ENCODE measurements at regions not wholly inside any gene's neighbourhood (a gene's known extent, or its start where the extent isn't known, plus 50 kb on each side); places are given as distances from the start of the nearest gene placed in this dataset.

GRCh38 chr7:119335405-119335804 is 937.6 kb upstream of the KCND2 start:
- Histone ChIP-seq H3K27me3 (replicated peaks in 2 of 5; ENCODE audit: control insufficient read depth in 4 of 5, insufficient read depth in 5 of 5, low read length in 4 of 5) (no peaks in the 10 kb centered on the region), H3K27ac (ENCODE audit: insufficient read depth in 1 of 2, low read depth in 1 of 2, low read length in 2 of 2, poor library complexity in 1 of 2, severe bottlenecking in 2 of 2) (no peak overlapping the region), H3K9me3 (ENCODE audit: control extremely low read depth in 1 of 5, control insufficient read depth in 4 of 5, insufficient read depth in 2 of 5, low read depth in 1 of 5, low read length in 4 of 5) (no peaks in the 10 kb centered on the region), H3K4me3 (ENCODE audit: control insufficient read depth in 1 of 7, extremely low read depth in 1 of 7, insufficient read depth in 4 of 7, low read depth in 2 of 7, low read length in 6 of 7) (no peak overlapping the region), H3K4me1 (ENCODE audit: control extremely low read depth in 1 of 4, control insufficient read depth in 4 of 4, insufficient read depth in 4 of 4, low read length in 3 of 4) (no peaks in the 10 kb centered on the region), H3K36me3 (ENCODE audit: control insufficient read depth in 4 of 4, insufficient read depth in 4 of 4, low read length in 3 of 4) (no peaks in the 10 kb centered on the region)
- POLR2A ChIA-PET: no interaction called here
- DNase-seq: no peak
- no CpG with 5 or more reads among the region's 2 CpGs for WGBS (ENCODE audit: insufficient coverage)
- CTCF ChIA-PET: no interaction called here

- no peaks in the 10 kb centered on the region for H3K9me3 ChIP-seq (ENCODE audit: control extremely low read depth in 1 of 5, control insufficient read depth in 4 of 5, insufficient read depth in 2 of 5, low read depth in 1 of 5, low read length in 4 of 5)
- H3K4me1 ChIP-seq (ENCODE audit: control extremely low read depth in 1 of 4, control insufficient read depth in 4 of 4, insufficient read depth in 4 of 4, low read length in 3 of 4): no peaks in the 10 kb centered on the region
- DNase-seq: no peak
- ChIA-PET CTCF (no interaction called here), POLR2A (no interaction called here)
- no peaks in the 10 kb centered on the region for H3K27me3 ChIP-seq (replicated peaks in 2 of 5; ENCODE audit: control insufficient read depth in 4 of 5, insufficient read depth in 5 of 5, low read length in 4 of 5)
- H3K4me3 ChIP-seq (ENCODE audit: control insufficient read depth in 1 of 7, extremely low read depth in 1 of 7, insufficient read depth in 4 of 7, low read depth in 2 of 7, low read length in 6 of 7): no peak overlapping the region
- WGBS (ENCODE audit: insufficient coverage): 100% methylated on average over 2 of the region's 5 CpGs
- H3K36me3 ChIP-seq (ENCODE audit: control insufficient read depth in 4 of 4, insufficient read depth in 4 of 4, low read length in 3 of 4): no peaks in the 10 kb centered on the region
- no peak overlapping the region for H3K27ac ChIP-seq (ENCODE audit: insufficient read depth in 1 of 2, low read depth in 1 of 2, low read length in 2 of 2, poor library complexity in 1 of 2, severe bottlenecking in 2 of 2)
These were observed 931.2 kb upstream of the KCND2 start for GRCh38 chr7:119341822-119342221.

GRCh38 chr7:119343289-119343688 is 929.7 kb upstream of the KCND2 start:
- ChIA-PET CTCF (no interaction called here), POLR2A (no interaction called here)
- H3K4me3 ChIP-seq (ENCODE audit: control insufficient read depth in 1 of 7, extremely low read depth in 1 of 7, insufficient read depth in 4 of 7, low read depth in 2 of 7, low read length in 6 of 7): no peak overlapping the region
- H3K4me1 ChIP-seq (ENCODE audit: control extremely low read depth in 1 of 4, control insufficient read depth in 4 of 4, insufficient read depth in 4 of 4, low read length in 3 of 4): no peaks in the 10 kb centered on the region
- no CpG with 5 or more reads among the region's 1 CpG for WGBS (ENCODE audit: insufficient coverage)
- H3K36me3 ChIP-seq (ENCODE audit: control insufficient read depth in 4 of 4, insufficient read depth in 4 of 4, low read length in 3 of 4): no peaks in the 10 kb centered on the region
- H3K9me3 ChIP-seq (ENCODE audit: control extremely low read depth in 1 of 5, control insufficient read depth in 4 of 5, insufficient read depth in 2 of 5, low read depth in 1 of 5, low read length in 4 of 5): no peaks in the 10 kb centered on the region
- H3K27ac ChIP-seq (ENCODE audit: insufficient read depth in 1 of 2, low read depth in 1 of 2, low read length in 2 of 2, poor library complexity in 1 of 2, severe bottlenecking in 2 of 2): no peak overlapping the region
- H3K27me3 ChIP-seq (replicated peaks in 2 of 5; ENCODE audit: control insufficient read depth in 4 of 5, insufficient read depth in 5 of 5, low read length in 4 of 5): no peaks in the 10 kb centered on the region
- no peak for DNase-seq

GRCh38 chr7:119344466-119344865 is 928.5 kb upstream of the KCND2 start:
- CTCF ChIA-PET: no interaction called here
- POLR2A ChIA-PET: no interaction called here
- no peak overlapping the region for H3K27ac ChIP-seq (ENCODE audit: insufficient read depth in 1 of 2, low read depth in 1 of 2, low read length in 2 of 2, poor library complexity in 1 of 2, severe bottlenecking in 2 of 2)
- H3K4me1 ChIP-seq (ENCODE audit: control extremely low read depth in 1 of 4, control insufficient read depth in 4 of 4, insufficient read depth in 4 of 4, low read length in 3 of 4): no peaks in the 10 kb centered on the region
- no peak overlapping the region for H3K4me3 ChIP-seq (ENCODE audit: control insufficient read depth in 1 of 7, extremely low read depth in 1 of 7, insufficient read depth in 4 of 7, low read depth in 2 of 7, low read length in 6 of 7)
- H3K27me3 ChIP-seq (replicated peaks in 2 of 5; ENCODE audit: control insufficient read depth in 4 of 5, insufficient read depth in 5 of 5, low read length in 4 of 5): no peaks in the 10 kb centered on the region
- no peaks in the 10 kb centered on the region for H3K9me3 ChIP-seq (ENCODE audit: control extremely low read depth in 1 of 5, control insufficient read depth in 4 of 5, insufficient read depth in 2 of 5, low read depth in 1 of 5, low read length in 4 of 5)
- WGBS (ENCODE audit: insufficient coverage): no CpG with 5 or more reads among the region's 2 CpGs
- no peak for DNase-seq
- no peaks in the 10 kb centered on the region for H3K36me3 ChIP-seq (ENCODE audit: control insufficient read depth in 4 of 4, insufficient read depth in 4 of 4, low read length in 3 of 4)

- POLR2A ChIA-PET: interaction anchor here (0.6 kb wide), 1 partner anchor 1687 kb away, joined by 3 read pairs; no protein-coding TSS in a partner anchor
These were observed 924.5 kb upstream of the KCND2 start for GRCh38 chr7:119348491-119348890.

GRCh38 chr7:119350334-119350733 is 922.6 kb upstream of the KCND2 start:
- H3K4me1 ChIP-seq (ENCODE audit: control extremely low read depth in 1 of 4, control insufficient read depth in 4 of 4, insufficient read depth in 4 of 4, low read length in 3 of 4): no peaks in the 10 kb centered on the region
- H3K27me3 ChIP-seq (replicated peaks in 2 of 5; ENCODE audit: control insufficient read depth in 4 of 5, insufficient read depth in 5 of 5, low read length in 4 of 5): no peaks in the 10 kb centered on the region
- H3K27ac ChIP-seq (ENCODE audit: insufficient read depth in 1 of 2, low read depth in 1 of 2, low read length in 2 of 2, poor library complexity in 1 of 2, severe bottlenecking in 2 of 2): no peak overlapping the region
- H3K36me3 ChIP-seq (ENCODE audit: control insufficient read depth in 4 of 4, insufficient read depth in 4 of 4, low read length in 3 of 4): no peaks in the 10 kb centered on the region
- POLR2A ChIA-PET: no interaction called here
- CTCF ChIA-PET: no interaction called here
- H3K4me3 ChIP-seq (ENCODE audit: control insufficient read depth in 1 of 7, extremely low read depth in 1 of 7, insufficient read depth in 4 of 7, low read depth in 2 of 7, low read length in 6 of 7): no peak overlapping the region
- 89% methylated on average over 4 of the region's 5 CpGs for WGBS (ENCODE audit: insufficient coverage)
- H3K9me3 ChIP-seq (ENCODE audit: control extremely low read depth in 1 of 5, control insufficient read depth in 4 of 5, insufficient read depth in 2 of 5, low read depth in 1 of 5, low read length in 4 of 5): no peaks in the 10 kb centered on the region
- DNase-seq: no peak

More at GRCh38 chr7:119348491-119348890, 924.5 kb upstream of the KCND2 start:
- H3K27ac ChIP-seq (ENCODE audit: insufficient read depth in 1 of 2, low read depth in 1 of 2, low read length in 2 of 2, poor library complexity in 1 of 2, severe bottlenecking in 2 of 2): no peak overlapping the region
- H3K4me3 ChIP-seq (ENCODE audit: control insufficient read depth in 1 of 7, extremely low read depth in 1 of 7, insufficient read depth in 4 of 7, low read depth in 2 of 7, low read length in 6 of 7): no peak overlapping the region
- no peaks in the 10 kb centered on the region for H3K27me3 ChIP-seq (replicated peaks in 2 of 5; ENCODE audit: control insufficient read depth in 4 of 5, insufficient read depth in 5 of 5, low read length in 4 of 5)
- no peaks in the 10 kb centered on the region for H3K9me3 ChIP-seq (ENCODE audit: control extremely low read depth in 1 of 5, control insufficient read depth in 4 of 5, insufficient read depth in 2 of 5, low read depth in 1 of 5, low read length in 4 of 5)
- CTCF ChIA-PET: no interaction called here
- no peaks in the 10 kb centered on the region for H3K4me1 ChIP-seq (ENCODE audit: control extremely low read depth in 1 of 4, control insufficient read depth in 4 of 4, insufficient read depth in 4 of 4, low read length in 3 of 4)
- no peaks in the 10 kb centered on the region for H3K36me3 ChIP-seq (ENCODE audit: control insufficient read depth in 4 of 4, insufficient read depth in 4 of 4, low read length in 3 of 4)
- DNase-seq: no peak

- CTCF ChIA-PET: no interaction called here
- WGBS (ENCODE audit: insufficient coverage): 94% methylated on average over 8 of the region's 8 CpGs
These were observed 921.7 kb upstream of the KCND2 start for GRCh38 chr7:119351320-119351719.

More at GRCh38 chr7:119351320-119351719, 921.7 kb upstream of the KCND2 start:
- Histone ChIP-seq H3K4me1 (ENCODE audit: control extremely low read depth in 1 of 4, control insufficient read depth in 4 of 4, insufficient read depth in 4 of 4, low read length in 3 of 4) (no peaks in the 10 kb centered on the region), H3K27me3 (replicated peaks in 2 of 5; ENCODE audit: control insufficient read depth in 4 of 5, insufficient read depth in 5 of 5, low read length in 4 of 5) (no peaks in the 10 kb centered on the region), H3K27ac (ENCODE audit: insufficient read depth in 1 of 2, low read depth in 1 of 2, low read length in 2 of 2, poor library complexity in 1 of 2, severe bottlenecking in 2 of 2) (no peak overlapping the region), H3K4me3 (ENCODE audit: control insufficient read depth in 1 of 7, extremely low read depth in 1 of 7, insufficient read depth in 4 of 7, low read depth in 2 of 7, low read length in 6 of 7) (no peak overlapping the region), H3K9me3 (ENCODE audit: control extremely low read depth in 1 of 5, control insufficient read depth in 4 of 5, insufficient read depth in 2 of 5, low read depth in 1 of 5, low read length in 4 of 5) (peaks cover 0 to 1% (median 0%) of the 10 kb centered on the region in 5 experiments), H3K36me3 (ENCODE audit: control insufficient read depth in 4 of 4, insufficient read depth in 4 of 4, low read length in 3 of 4) (no peaks in the 10 kb centered on the region)
- DNase-seq: no peak
- POLR2A ChIA-PET: no interaction called here
